ENCODE measurements at regions not wholly inside any gene's neighbourhood (a gene's known extent, or its start where the extent isn't known, plus 50 kb on each side); places are given as distances from the start of the nearest gene placed in this dataset.

GRCh38 chr6:37748118-37748517, 50.4 kb upstream of the MDGA1 start:
- TF ChIP-seq CTCF (IDR thresholded peaks at IDR 0.05), result no peak
- no peak for TF ChIP-seq POLR2A (IDR thresholded peaks at IDR 0.05)

Data from Peyer's patch (tissue), 4 donors.